Sigmoid colon (tissue), 6 donors: ENCODE measurements at regions not wholly inside any gene's neighbourhood (a gene's known extent, or its start where the extent isn't known, plus 50 kb on each side); places are given as distances from the start of the nearest gene placed in this dataset.

ENCODE experiments used
- DNase-seq: peaks from one replicate; pipeline ENCODE4 v3.0.0-alpha.2; 2019
- H3K27ac ChIP-seq, 4 donors: fragments of 200-600 bp; sonication (generic); one replicate each; pipeline ENCODE4 v1.5.1; 2016 to 2019; ENCODE audit warnings: mild to moderate bottlenecking in 1 of 4
- H3K27me3 ChIP-seq, 3 donors: fragments of 200-600 bp; sonication (generic); one replicate each; pipeline ENCODE4 v1.5.1; 2019; ENCODE audit warnings: mild to moderate bottlenecking in 1 of 3
- H3K36me3 ChIP-seq, 4 donors: fragments of 200-600 bp; sonication (generic); one replicate each; pipeline ENCODE4 v1.5.1; 2016 to 2019
- H3K4me1 ChIP-seq, 4 donors: fragments of 200-600 bp; sonication (generic); one replicate each; pipeline ENCODE4 v1.5.1; 2017 to 2019
- H3K4me3 ChIP-seq, 4 donors: fragments of 200-600 bp; sonication (generic); one replicate each; pipeline ENCODE4 v1.5.1; 2017 to 2019; ENCODE audit warnings: mild to moderate bottlenecking in 2 of 4, moderate library complexity in 1 of 4
- H3K9me3 ChIP-seq, 4 donors: fragments of 200-600 bp in 3 of 4; sonication (generic) in 3 of 4; one replicate each; pipeline versions ENCODE4 v1.5.1 to v1.6.1; 2013 to 2019
- EP300 ChIP-seq, 4 donors: sonication (generic); formaldehyde crosslinking; IDR thresholded peaks; one replicate each; pipeline ENCODE4 v1.6.1; 2017; ENCODE audit warnings: antibody characterized with exemption in 4 of 4
- POLR2A ChIP-seq, 2 donors: fragments of 450-650 bp; IDR thresholded peaks; one replicate each; pipeline ENCODE4 v1.6.1; 2016; ENCODE audit warnings: antibody characterized with exemption in 2 of 2, mild to moderate bottlenecking in 2 of 2, moderate library complexity in 2 of 2
- POLR2AphosphoS5 ChIP-seq, 4 donors: sonication (generic); formaldehyde crosslinking; IDR thresholded peaks; one replicate each; pipeline ENCODE4 v1.6.1; 2017; ENCODE audit warnings: antibody characterized with exemption in 4 of 4
- WGBS, 2 donors: extraction: QIAGEN DNeasy Blood & Tissue Kit; methylation state at CpG; one replicate each; pipeline ENCODE4 v1.1.7; 2013; 5-methylcytosine and 5-hydroxymethylcytosine counted together
- intact Hi-C: fragments of 100-400 bp; cut with DNase I; formaldehyde crosslinking; loops from one replicate; pipeline ENCODE4 v1.15.1; 2023
- TF ChIP-seq, protein P1 (sequence below), 4 experiments: fragments of 450-650 bp in 3 of 4; fragments of 200-600 bp in 1 of 4; IDR thresholded peaks; one replicate each; pipeline ENCODE4 v1.5.1; 2016 to 2019; ENCODE audit warnings: antibody characterized with exemption in 4 of 4, mild to moderate bottlenecking in 3 of 4, moderate library complexity in 2 of 4
- donor health status: healthy with polysubstance abuse.
- donor health status: healthy.

GRCh38 chr13:34145061-34145460 lies 327.1 kb downstream of the RFC3 start:
- WGBS, 2 donors: 24 to 64% methylated on average over 3 of the region's 3 CpGs
- Histone ChIP-seq H3K4me3 (no peak overlapping the region), H3K27ac (no peak overlapping the region), H3K27me3 (no peaks in the 10 kb centered on the region), H3K4me1 (no peaks in the 10 kb centered on the region), H3K9me3 (no peaks in the 10 kb centered on the region), H3K36me3 (no peaks in the 10 kb centered on the region)
- TF ChIP-seq, protein P1, sequence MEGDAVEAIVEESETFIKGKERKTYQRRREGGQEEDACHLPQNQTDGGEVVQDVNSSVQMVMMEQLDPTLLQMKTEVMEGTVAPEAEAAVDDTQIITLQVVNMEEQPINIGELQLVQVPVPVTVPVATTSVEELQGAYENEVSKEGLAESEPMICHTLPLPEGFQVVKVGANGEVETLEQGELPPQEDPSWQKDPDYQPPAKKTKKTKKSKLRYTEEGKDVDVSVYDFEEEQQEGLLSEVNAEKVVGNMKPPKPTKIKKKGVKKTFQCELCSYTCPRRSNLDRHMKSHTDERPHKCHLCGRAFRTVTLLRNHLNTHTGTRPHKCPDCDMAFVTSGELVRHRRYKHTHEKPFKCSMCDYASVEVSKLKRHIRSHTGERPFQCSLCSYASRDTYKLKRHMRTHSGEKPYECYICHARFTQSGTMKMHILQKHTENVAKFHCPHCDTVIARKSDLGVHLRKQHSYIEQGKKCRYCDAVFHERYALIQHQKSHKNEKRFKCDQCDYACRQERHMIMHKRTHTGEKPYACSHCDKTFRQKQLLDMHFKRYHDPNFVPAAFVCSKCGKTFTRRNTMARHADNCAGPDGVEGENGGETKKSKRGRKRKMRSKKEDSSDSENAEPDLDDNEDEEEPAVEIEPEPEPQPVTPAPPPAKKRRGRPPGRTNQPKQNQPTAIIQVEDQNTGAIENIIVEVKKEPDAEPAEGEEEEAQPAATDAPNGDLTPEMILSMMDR (IDR thresholded peaks at IDR 0.05): no peak
- TF ChIP-seq EP300 (IDR thresholded peaks at IDR 0.05): no peak
- TF ChIP-seq POLR2AphosphoS5 (IDR thresholded peaks at IDR 0.05): no peak
- TF ChIP-seq POLR2A (IDR thresholded peaks at IDR 0.05): no peak
- intact Hi-C loops: no loop called here
- DNase-seq: no peak

- WGBS, 2 donors: 93 to 95% methylated on average over 6 of the region's 6 CpGs
- DNase-seq: no peak
These were observed 330.4 kb downstream of the RFC3 start for GRCh38 chr13:34148359-34148758.

GRCh38 chr13:34151885-34152284 lies 333.9 kb downstream of the RFC3 start:
- Histone ChIP-seq H3K4me1 (peaks cover 0 to 19% (median 11%) of the 10 kb centered on the region in 4 donors), H3K36me3 (no peaks in the 10 kb centered on the region), H3K27me3 (no peaks in the 10 kb centered on the region), H3K9me3 (no peaks in the 10 kb centered on the region), H3K4me3 (no peak overlapping the region), H3K27ac (no peak overlapping the region)
- DNase-seq: no peak
- intact Hi-C loops: loop anchor here (10.0 kb wide), 1 partner anchor 1003 kb away; no protein-coding TSS in a partner anchor
- TF ChIP-seq POLR2A (IDR thresholded peaks at IDR 0.05) (no peak), POLR2AphosphoS5 (IDR thresholded peaks at IDR 0.05) (no peak), EP300 (IDR thresholded peaks at IDR 0.05) (no peak)
- TF ChIP-seq, protein P1 (IDR thresholded peaks at IDR 0.05): no peak
- 95 to 96% methylated on average over 1 of the region's 1 CpG for WGBS, 2 donors

More at GRCh38 chr13:34148359-34148758, 330.4 kb downstream of the RFC3 start:
- Histone ChIP-seq H3K27me3 (no peaks in the 10 kb centered on the region), H3K9me3 (no peaks in the 10 kb centered on the region), H3K4me1 (no peaks in the 10 kb centered on the region), H3K27ac (no peak overlapping the region), H3K36me3 (no peaks in the 10 kb centered on the region), H3K4me3 (no peak overlapping the region)
- no peak for TF ChIP-seq EP300 (IDR thresholded peaks at IDR 0.05)
- no peak for TF ChIP-seq POLR2AphosphoS5 (IDR thresholded peaks at IDR 0.05)
- TF ChIP-seq, protein P1 (IDR thresholded peaks at IDR 0.05): no peak
- no peak for TF ChIP-seq POLR2A (IDR thresholded peaks at IDR 0.05)
- intact Hi-C loops: no loop called here

DNA sequence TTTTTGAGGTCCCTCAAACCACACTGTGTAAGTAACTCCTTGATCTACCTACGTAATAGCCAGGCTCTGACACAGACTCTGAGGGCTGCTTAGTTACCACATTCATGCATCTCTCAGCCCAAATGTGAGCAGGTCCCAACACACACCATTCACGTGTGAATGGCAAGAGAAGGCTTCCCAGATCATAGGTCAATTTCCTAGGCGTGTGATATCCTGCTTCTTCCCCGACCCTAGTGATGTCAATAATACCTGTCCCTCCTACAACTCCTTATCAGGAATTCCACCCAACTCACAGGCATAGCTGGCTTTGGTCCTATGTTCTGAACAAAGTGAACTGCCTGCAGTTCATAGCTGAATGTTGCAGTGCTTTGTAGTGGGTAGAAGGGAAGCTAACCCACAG lies 334.5 kb downstream of the RFC3 start:
- WGBS, 2 donors: 43 to 75% methylated on average over 4 of the region's 4 CpGs
- DNase-seq: no peak
- TF ChIP-seq EP300 (IDR thresholded peaks at IDR 0.05) (no peak), POLR2A (IDR thresholded peaks at IDR 0.05) (no peak), POLR2AphosphoS5 (IDR thresholded peaks at IDR 0.05) (no peak)
- TF ChIP-seq, protein P1 (IDR thresholded peaks at IDR 0.05): no peak
- no peak overlapping the region for H3K27ac ChIP-seq
- H3K9me3 ChIP-seq: no peaks in the 10 kb centered on the region
- peaks cover 0 to 24% (median 15%) of the 10 kb centered on the region in 4 donors for H3K4me1 ChIP-seq
- H3K4me3 ChIP-seq: no peak overlapping the region
- H3K36me3 ChIP-seq: no peaks in the 10 kb centered on the region
- no peaks in the 10 kb centered on the region for H3K27me3 ChIP-seq
- intact Hi-C loops: loop anchor here (10.0 kb wide), 1 partner anchor 1002 kb away; no protein-coding TSS in a partner anchor

- no peaks in the 10 kb centered on the region for H3K9me3 ChIP-seq
- H3K27ac ChIP-seq: peak overlapping the region in 2 of 4 donors; percentile 81 to 82
- no peak for DNase-seq
- peaks cover 0 to 27% (median 19%) of the 10 kb centered on the region in 4 donors for H3K4me1 ChIP-seq
- H3K4me3 ChIP-seq: no peak overlapping the region
- TF ChIP-seq, protein P1 (IDR thresholded peaks at IDR 0.05): no peak
- no peak for TF ChIP-seq POLR2AphosphoS5 (IDR thresholded peaks at IDR 0.05)
- no peaks in the 10 kb centered on the region for H3K27me3 ChIP-seq
- H3K36me3 ChIP-seq: no peaks in the 10 kb centered on the region
- intact Hi-C loops: loop anchor here (10.0 kb wide), 1 partner anchor 1002 kb away; no protein-coding TSS in a partner anchor
These were observed 335.0 kb downstream of the RFC3 start for GRCh38 chr13:34152996-34153395.
